ENCODE measurements at regions not wholly inside any gene's neighbourhood (a gene's known extent, or its start where the extent isn't known, plus 50 kb on each side); places are given as distances from the start of the nearest gene placed in this dataset.
"Not testable (repeated sequence)": the region's sequence is repeated elsewhere in the genome, so short reads cannot be mapped to it uniquely, and the experiment has no call there.

DNA sequence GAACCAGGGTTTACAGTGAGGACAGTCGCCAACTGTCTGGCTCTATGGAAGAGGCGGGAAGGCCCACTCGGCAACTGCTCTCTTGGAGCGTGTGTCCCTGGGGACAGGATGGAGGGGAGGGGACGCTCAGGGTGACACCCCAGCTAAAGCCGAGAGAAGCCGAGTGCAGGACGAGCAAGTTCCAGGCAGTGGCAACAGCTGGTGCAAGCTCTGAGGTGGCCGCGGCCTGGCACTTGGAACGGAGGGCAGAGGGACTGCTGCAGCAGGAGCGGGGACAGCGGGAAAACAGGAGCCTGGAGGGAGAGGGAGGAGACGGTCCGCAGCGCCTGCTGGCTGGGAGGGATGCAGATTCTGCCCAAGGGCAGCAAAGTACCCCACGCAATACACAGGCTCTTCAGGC is 113.8 kb upstream of the CCZ1B start:
- not testable (repeated sequence) for DNase-seq

DNA sequence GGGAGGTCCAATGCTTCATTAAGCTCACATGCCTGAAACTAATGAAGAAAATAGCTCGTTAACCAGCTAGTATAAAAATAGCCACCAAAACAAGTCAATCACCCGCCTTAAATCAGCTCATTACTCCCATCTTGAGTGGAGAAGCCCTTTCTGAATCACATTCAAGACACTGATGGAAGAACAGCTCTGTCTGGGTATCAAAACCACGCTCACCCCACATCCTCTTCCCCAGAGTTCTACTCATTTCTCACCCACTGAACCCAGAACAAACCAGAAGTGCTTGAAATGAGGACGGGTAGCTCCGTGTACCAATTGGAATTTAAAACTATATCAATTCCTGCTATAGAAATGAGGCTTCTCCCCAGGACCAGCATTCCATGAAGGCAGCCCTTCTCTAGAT is 120.8 kb upstream of the CCZ1B start:
- not testable (repeated sequence) for DNase-seq

DNA sequence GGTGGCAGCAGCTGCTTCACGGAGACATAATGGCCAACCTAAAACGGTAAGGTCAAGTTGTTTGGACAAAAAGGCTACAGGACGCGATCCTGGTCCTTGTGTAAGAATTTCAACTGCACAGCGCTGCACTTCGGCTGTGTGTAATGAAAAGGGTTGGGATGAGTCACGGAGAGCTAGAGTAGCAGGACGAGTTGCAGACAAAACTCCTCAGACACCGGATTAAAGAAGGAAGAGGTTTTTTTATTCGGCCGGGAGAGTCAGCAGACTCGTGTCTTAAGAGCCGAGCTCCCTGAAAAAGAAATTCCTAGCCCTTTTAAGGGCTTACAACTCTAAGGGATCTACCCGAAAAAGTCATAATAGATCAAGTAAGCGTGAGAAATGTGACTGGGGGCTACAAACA is 124.2 kb upstream of the CCZ1B start:
- not testable (repeated sequence) for DNase-seq

DNA sequence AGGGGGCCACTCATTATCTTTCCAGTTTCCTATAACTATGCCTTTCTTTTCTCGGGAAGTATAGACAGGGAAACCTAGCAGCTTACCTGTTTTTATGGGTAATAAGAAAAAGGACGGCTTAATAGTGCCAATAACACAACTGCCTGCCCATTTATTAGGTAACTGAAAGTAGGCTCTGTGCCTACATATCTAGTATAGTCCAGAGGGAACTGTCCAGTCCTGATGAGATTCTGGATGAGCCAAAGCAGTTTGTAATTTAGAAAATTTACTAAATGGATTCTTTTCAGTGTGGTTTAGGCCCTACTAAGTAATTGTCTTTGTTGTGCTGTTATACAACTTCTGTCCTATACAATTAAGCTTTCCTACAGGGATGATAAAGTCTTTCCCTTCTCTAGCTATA is 125.5 kb upstream of the CCZ1B start:
- not testable (repeated sequence) for DNase-seq

DNA sequence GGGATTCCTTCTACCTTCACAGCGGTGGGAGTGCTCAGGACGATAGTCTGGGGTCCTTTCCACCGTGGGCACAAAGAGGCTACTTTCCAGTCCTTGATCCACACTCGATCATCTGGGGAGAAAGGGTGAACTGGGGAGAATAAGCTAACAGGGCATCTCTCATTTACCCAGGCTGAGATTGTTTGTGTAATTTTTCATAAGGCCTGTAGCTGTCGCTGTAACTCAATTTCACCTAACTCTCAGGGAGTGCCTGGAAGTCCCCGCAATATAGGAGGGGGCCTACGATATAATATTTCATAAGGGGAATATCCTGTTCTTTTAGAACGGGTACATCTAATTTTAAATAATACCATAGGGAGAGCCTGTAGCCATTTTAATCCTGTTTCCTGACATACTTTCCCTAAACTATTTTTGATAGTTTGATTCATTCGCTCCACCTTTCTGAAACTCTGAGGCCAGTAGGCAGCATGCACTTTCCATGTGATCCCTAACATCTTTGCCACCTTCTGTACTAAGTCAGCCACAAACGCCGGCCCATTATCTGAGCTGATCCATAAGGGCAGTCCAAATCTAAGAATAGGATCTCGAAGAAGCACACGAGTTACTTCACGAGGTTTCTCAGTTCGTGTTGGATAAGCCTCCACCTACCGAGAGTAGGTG is 127.2 kb upstream of the CCZ1B start:
- not testable (repeated sequence) for DNase-seq

DNA sequence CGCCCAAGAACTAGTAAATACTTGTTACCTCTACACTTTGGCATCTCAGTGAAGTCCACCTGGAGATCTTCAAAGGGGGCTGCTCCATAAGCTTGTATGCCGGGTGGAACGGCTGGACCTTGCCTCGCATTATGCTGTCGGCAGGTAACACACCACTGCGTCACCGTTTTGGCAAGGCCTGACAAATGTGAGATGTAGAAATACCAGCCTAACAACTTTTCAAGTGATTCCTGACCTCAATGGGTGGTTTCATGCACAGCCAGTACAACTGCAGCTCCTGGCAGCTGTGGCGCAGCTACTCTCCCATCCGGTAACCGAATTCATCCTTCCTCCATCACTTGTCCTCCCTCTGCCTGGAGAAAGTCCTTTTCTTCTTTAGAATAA is 127.7 kb upstream of the CCZ1B start:
- DNase-seq: not testable (repeated sequence)

DNA sequence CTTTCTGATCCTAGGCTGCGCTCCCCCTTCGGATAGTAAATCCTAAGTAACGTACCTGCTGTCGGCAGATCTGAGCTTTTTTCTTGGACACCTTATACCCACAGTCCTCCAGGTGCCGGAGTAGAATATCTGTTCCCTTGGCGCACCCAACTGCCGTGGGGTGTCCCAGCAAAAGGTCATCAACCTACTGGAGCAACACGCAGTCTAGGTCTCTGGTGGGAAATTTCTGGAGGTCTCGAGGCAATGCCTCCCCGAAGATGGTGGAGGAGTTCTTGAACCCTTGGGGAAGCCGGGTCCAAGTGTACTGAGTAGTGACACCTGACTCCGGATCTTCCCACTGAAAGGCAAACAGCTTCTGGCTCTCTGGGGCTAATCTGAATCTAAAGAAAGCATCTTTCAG is 129.3 kb upstream of the CCZ1B start:
- DNase-seq: not testable (repeated sequence)

DNA sequence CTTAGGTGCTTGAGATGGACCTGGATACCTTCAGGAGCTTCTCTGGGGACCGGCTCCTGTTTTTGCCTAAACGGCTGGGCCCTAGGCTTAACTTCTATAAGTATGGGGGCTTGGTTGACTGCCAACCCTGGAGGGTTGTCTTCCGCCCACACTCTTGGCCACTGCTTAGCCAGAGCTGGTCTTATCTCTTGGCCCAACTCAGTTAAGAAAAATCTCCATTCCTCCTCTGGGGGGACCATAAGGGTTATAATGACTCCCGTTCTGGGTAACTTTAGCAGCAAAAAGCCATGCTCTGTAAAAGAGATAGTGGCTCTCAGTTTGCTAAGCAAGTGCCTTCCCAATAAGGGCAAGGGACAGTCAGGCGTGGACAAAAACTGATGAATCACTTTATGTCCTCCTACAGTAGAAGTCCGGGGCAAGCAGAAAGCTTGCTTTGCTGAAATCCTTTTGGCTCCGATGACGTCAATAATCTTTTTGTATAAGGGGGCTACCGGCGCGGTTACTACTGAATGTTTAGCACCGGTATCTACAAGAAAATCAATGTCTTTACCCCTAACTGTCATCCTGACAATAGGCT is 130.0 kb upstream of the CCZ1B start:
- DNase-seq: not testable (repeated sequence)

DNA sequence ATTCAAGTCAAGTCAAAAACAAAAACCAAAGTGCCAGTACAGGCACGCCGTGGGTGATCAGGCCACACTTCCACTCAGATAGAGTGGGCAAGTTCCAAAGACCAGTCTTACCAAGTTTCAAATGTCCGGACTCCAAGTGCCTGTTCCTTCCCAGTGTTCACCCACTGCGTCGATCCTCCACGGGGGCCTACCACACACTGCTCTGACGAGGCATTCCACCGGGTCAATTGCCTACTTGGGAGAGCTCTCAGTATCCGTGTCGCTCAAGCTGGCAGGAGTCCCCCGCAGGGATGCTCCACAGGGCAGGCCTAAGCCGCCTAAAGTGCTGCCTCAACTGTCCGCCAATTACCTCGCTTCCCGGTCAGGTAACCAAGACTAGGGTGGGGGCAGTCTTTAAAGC is 132.3 kb upstream of the CCZ1B start:
- not testable (repeated sequence) for DNase-seq

DNA sequence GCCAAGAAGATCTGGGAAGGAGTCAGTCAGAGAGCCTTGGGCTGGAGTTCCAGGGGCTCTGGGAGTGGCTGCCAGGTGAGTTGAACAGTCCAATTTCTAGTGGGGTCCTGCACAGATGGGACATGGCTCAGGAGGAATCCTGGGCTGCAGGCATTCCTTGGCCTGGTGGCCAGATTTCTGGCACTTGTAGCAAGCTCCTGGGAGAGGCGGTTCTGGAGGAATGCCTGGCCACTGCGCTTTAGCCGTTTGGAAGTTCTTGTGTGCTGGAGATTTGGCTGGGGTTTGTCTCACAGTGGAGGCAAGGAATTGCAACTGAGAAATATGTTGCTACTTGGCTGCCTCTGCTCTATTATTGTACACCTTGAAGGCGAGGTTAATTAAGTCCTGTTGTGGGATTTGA is 133.9 kb upstream of the CCZ1B start:
- not testable (repeated sequence) for DNase-seq

DNA sequence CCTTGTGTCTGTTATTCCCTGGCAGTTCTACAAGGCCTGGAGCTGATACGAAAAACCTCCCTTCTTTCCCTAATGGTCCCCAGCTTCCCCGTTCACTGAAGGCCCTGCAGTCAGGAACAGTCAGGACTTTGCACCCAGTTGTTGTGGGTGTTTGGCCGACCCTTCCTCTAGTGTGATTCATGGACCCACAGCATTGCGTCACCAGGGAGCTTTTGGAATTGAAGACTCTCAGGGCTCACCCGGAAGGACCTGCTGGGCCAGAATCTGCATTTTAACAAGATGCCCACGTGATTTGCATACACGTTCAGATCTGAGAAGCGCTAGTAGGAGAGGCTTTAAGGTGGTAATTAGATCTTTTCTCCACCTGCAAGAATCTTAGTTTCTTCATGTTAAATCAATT is 136.8 kb upstream of the CCZ1B start:
- not testable (repeated sequence) for DNase-seq

DNA sequence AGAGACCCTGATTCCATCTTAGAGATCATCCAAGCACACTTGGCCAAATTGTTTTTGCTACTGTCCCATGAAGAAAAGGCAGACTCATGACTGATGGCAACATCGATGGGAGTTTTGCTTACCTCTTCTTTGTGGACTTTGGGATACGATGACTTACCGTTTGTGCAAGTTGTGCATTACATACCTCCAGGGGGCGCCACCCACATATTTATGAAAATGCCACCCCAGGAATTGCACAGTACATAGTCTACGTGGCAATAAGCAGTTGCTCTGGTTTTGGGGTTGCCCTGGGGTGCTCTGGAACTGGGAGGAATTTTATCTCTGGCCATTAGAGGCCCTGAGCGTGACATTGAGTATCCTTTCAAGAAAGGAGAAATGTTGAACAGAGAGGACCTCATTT is 139.0 kb upstream of the CCZ1B start:
- peak; percentile 78 for DNase-seq

DNA sequence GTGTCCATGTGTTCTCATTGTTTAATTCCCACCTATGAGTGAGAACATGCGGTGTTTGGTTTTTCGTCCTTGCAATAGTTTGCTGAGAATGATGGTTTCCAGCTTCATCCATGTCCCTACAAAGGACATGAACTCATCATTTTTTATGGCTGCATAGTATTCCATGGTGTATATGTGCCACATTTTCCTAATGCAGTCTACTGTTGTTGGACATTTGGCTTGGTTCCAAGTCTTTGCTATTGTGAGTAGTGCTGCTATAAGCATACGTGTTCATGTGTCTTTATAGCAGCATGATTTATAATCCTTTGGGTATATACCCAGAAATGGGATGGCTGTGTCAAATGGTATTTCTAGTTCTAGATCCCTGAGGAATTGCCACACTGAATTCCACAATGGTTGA is 144.1 kb upstream of the CCZ1B start:
- DNase-seq: not testable (repeated sequence)

DNA sequence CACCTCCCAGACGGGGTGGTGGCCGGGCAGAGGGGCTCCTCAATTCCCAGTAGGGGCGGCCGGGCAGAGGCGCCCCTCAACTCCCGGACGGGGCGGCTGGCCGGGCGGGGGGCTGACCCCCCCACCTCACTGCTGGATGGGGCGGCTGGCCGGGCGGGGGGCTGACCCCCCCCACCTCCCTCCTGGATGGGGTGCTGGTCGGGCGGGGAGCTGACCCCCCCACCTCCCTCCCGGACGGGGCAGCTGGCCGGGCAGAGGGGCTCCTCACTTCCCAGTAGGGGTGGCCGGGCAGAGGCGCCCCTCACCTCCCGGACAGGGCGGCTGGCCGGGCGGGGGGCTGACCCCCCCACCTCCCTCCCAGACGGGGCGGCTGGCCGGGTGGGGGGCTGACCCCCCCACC is 148.8 kb upstream of the CCZ1B start:
- not testable (repeated sequence) for DNase-seq

DNA sequence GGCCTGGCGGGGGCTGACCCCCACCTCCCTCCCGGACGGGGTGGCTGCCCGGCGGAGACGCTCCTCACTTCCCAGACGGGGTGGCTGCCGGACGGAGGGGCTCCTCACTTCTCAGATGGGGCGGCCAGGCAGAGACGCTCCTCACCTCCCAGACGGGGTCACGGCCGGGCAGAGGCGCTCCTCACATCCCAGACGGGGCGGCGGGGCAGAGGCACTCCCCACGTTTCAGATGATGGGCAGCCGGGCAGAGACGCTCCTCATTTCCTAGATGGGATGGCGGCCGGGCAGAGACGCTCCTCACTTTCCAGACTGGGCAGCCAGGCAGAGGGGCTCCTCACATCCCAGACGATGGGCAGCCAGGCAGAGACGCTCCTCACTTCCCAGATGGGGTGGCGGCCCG is 149.3 kb upstream of the CCZ1B start:
- DNase-seq: not testable (repeated sequence)

DNA sequence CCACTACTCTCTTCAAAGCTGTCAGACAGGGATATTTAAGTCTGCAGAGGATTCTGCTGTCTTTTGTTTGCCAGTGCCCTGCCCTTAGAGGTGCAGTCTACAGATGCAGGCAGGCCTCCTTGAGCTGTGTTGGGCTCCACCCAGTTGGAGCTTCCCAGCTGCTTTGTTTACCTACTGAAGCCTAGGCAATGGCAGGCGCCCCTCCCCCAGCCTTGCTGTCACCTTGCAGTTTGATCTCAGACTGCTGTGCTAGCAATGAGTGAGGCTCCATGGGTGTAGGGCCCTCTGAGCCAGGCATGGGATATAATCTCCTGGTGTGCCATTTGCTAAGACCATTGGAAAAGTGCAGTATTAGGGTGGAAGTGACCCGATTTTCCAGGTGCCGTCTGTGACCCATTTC is 151.3 kb upstream of the CCZ1B start:
- DNase-seq: not testable (repeated sequence)

DNA sequence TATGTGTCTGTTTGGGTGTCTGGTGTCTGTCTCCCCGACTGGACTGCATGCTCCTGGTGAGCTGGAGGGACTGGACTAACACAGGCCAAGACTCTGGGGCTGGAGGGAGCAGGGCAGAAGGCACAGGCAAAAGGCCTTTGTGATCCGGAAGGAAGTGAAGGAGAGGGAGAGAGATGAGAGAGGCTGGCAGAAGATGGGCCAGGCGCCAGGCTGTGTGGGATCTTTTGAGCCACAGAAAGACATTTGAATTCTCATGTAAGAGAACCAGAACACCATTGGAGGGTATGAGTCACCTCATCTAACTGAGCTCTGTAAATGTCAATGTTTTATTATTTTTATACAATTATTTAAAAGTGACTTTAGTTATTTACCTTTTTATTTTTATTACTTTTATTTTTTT is 152.3 kb upstream of the CCZ1B start:
- DNase-seq: not testable (repeated sequence)

DNA sequence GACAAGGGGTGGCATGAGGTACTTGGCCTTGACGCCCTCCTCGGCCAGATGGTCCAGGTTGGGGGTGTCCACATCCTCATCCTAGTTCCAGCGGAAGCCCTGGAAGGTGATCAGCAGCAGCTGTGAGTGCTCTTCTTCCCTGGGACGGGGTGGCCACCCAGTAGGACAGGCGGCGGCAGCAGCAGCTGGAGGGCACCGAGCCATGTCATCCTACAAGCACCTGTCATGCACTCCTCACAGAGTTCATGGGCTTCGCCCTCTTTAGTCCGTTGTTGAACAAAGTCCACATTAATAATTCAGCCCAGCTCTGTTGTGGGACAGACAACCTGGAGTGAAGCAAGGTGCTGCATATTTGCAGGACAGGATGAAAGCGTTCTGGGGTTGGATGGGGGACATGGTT is 153.4 kb upstream of the CCZ1B start:
- not testable (repeated sequence) for DNase-seq

DNA sequence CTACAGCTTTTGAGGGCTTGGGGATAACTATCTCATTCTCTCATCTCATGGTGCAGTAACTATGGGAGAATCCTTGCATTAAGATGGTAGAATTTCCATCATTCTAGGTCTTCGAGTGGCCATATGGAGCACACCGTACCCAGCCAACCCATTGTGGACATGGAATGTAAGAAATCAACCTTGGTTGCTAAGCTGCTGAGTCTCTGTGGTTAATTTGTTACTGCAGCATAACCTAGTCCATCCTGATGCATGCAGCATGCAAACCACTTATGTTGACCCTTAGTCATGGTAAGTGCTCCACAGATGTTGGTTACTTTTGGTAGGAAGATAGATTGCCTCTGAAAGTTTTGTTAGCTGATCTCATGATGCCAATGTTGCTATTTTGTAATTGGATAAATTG is 156.3 kb upstream of the CCZ1B start:
- not testable (repeated sequence) for DNase-seq

DNA sequence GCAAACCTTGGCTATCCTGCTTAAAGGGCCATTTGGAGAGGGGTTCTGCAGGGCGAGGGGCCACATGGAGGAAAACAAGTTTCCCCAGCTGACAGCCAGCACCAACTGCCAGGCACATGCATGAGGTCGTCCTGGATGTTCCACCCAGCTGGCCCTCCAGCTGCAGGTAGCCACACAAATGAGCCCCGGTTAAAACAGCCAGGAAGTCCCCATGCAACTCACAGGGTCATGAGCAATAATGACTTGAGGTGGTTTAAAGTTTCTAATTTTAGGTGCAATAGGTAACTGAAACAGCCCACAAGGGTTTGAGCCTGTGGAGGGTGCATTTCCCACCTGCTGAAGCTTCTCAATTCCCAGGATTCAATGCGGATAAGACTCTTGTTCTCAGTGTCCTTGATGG is 160.8 kb upstream of the CCZ1B start:
- DNase-seq: not testable (repeated sequence)

DNA sequence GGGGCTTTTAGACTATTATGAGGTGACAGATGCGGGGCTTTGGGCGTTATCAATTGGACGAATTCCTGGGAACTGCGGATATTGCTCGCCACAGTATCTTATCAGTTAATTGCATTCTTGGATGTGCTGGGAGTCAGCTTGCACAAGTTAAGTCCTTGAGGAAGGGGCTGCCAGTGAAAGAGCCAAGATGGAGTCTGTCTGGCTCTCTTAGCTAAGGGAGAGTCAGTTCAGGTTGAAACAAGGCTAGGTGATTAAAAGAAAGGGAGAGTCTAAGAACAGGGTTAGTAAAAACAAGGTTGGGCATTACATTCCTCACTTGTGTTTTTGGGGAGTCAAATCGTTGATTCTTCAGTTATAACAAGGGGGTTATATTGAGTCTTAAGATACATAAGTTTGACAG is 162.5 kb upstream of the CCZ1B start:
- not testable (repeated sequence) for DNase-seq

DNA sequence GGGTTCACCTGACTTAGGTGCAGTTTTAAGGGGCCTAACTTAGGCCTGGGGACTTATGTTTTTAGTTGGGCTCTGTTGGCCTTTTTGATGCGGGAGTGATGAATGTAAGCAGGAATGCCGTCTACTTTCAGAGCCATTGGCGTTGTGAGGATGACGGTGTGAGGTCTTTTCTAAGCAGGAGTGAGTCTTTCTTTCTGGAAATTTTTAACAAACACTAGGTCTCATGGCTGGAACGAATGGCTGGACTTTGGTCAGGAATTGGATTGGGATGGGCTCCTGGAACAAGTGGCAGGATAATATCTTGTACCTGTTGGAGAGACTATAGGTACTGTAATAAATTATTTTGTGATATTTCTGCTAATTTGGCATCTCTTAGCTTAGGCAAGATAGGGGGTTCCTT is 163.9 kb upstream of the CCZ1B start:
- DNase-seq: not testable (repeated sequence)

DNA sequence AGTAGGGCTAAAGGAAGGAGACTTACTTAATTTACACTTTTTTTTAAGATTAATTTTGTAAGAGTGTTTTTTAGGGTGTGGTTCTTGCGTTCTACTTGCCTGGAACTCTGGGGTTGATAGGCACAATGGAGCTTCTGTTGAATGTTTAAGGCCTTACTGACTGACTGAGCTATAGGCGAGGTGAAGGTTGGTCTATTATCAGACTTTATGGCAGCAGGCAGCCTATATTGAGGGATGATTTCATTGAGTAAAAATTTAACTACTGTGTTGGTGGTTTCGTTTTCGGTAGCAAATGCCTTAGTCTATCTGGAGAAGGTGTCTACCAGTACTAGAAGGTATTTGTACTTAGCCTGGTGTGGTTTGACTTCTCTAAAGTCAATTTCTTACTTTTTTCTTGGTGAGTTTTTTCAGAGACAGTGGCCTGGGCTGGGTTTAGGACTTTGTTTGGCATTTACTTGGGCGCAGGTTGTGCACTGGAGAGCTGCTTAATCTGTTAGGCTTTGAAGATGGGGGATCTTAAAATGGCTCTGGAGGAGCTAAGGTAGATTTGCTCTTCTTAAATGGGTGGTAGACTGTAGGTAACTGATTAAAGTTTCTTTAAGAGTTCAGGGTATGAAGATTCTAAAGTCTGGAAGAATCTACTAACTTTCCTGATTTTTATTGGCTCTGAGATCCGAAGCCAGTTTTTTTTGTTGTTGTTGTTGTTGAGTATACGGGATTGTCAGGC is 164.5 kb upstream of the CCZ1B start:
- DNase-seq: not testable (repeated sequence)

DNA sequence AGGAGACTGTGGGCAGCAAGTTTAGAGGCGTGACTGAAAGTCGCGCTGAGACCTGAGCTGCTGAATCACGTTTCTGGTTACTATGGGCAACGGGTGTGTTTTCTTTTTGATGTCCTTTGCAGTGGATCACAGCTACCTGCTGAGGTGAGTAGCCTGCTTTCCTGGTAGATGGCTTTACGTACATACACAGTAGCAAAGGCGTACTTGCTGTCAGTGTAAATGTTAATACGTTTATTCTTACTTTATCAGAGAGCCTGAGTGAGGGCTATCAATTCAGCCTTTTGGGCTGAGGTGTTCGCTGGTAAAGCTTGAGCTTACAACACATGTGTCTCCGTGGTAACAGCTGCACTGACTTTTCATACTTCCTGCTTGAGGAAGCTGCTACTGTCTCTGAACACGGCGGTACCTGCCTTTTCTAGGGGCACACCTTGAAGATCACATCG is 165.1 kb upstream of the CCZ1B start:
- not testable (repeated sequence) for DNase-seq
